ENCODE measurements at regions not wholly inside any gene's neighbourhood (a gene's known extent, or its start where the extent isn't known, plus 50 kb on each side); places are given as distances from the start of the nearest gene placed in this dataset.

DNA sequence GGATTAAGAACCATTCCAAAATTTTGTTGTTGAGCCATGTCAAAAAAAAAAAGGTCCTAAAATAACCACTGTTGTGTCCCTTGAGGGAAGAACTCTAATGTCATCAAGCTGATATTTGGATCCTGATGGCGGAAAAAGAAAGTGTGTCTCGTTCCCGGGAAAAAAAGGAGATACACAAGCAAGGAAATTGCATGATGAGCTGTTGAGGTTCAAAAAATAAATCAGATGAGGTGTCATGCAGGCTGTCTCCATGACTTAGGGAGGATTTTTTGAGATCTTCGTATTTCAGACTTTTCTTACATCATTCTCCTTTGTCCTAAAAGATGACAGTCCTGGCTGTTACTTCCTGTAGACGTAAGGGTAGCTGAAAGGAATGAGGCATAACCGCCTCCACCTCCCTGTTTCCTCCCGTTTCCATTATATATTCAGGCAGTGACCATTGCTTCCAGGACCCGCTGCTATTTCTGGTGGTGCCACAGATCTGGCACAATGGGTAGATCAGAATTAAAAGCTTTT, 117.3 kb upstream of the TNFAIP3 start (continued):
- TF ChIP-seq, protein P1, sequence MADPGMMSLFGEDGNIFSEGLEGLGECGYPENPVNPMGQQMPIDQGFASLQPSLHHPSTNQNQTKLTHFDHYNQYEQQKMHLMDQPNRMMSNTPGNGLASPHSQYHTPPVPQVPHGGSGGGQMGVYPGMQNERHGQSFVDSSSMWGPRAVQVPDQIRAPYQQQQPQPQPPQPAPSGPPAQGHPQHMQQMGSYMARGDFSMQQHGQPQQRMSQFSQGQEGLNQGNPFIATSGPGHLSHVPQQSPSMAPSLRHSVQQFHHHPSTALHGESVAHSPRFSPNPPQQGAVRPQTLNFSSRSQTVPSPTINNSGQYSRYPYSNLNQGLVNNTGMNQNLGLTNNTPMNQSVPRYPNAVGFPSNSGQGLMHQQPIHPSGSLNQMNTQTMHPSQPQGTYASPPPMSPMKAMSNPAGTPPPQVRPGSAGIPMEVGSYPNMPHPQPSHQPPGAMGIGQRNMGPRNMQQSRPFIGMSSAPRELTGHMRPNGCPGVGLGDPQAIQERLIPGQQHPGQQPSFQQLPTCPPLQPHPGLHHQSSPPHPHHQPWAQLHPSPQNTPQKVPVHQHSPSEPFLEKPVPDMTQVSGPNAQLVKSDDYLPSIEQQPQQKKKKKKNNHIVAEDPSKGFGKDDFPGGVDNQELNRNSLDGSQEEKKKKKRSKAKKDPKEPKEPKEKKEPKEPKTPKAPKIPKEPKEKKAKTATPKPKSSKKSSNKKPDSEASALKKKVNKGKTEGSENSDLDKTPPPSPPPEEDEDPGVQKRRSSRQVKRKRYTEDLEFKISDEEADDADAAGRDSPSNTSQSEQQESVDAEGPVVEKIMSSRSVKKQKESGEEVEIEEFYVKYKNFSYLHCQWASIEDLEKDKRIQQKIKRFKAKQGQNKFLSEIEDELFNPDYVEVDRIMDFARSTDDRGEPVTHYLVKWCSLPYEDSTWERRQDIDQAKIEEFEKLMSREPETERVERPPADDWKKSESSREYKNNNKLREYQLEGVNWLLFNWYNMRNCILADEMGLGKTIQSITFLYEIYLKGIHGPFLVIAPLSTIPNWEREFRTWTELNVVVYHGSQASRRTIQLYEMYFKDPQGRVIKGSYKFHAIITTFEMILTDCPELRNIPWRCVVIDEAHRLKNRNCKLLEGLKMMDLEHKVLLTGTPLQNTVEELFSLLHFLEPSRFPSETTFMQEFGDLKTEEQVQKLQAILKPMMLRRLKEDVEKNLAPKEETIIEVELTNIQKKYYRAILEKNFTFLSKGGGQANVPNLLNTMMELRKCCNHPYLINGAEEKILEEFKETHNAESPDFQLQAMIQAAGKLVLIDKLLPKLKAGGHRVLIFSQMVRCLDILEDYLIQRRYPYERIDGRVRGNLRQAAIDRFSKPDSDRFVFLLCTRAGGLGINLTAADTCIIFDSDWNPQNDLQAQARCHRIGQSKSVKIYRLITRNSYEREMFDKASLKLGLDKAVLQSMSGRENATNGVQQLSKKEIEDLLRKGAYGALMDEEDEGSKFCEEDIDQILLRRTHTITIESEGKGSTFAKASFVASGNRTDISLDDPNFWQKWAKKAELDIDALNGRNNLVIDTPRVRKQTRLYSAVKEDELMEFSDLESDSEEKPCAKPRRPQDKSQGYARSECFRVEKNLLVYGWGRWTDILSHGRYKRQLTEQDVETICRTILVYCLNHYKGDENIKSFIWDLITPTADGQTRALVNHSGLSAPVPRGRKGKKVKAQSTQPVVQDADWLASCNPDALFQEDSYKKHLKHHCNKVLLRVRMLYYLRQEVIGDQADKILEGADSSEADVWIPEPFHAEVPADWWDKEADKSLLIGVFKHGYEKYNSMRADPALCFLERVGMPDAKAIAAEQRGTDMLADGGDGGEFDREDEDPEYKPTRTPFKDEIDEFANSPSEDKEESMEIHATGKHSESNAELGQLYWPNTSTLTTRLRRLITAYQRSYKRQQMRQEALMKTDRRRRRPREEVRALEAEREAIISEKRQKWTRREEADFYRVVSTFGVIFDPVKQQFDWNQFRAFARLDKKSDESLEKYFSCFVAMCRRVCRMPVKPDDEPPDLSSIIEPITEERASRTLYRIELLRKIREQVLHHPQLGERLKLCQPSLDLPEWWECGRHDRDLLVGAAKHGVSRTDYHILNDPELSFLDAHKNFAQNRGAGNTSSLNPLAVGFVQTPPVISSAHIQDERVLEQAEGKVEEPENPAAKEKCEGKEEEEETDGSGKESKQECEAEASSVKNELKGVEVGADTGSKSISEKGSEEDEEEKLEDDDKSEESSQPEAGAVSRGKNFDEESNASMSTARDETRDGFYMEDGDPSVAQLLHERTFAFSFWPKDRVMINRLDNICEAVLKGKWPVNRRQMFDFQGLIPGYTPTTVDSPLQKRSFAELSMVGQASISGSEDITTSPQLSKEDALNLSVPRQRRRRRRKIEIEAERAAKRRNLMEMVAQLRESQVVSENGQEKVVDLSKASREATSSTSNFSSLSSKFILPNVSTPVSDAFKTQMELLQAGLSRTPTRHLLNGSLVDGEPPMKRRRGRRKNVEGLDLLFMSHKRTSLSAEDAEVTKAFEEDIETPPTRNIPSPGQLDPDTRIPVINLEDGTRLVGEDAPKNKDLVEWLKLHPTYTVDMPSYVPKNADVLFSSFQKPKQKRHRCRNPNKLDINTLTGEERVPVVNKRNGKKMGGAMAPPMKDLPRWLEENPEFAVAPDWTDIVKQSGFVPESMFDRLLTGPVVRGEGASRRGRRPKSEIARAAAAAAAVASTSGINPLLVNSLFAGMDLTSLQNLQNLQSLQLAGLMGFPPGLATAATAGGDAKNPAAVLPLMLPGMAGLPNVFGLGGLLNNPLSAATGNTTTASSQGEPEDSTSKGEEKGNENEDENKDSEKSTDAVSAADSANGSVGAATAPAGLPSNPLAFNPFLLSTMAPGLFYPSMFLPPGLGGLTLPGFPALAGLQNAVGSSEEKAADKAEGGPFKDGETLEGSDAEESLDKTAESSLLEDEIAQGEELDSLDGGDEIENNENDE (IDR thresholded peaks at IDR 0.05; ENCODE audit: insufficient replicate concordance, low read length) = no peak
- TF ChIP-seq SP4 (IDR thresholded peaks at IDR 0.05; ENCODE audit: low read length) (no peak), SP2 (IDR thresholded peaks at IDR 0.05; ENCODE audit: low read length) (no peak), SIRT6 (IDR thresholded peaks at IDR 0.05; ENCODE audit: low read length) (no peak), KDM4A (IDR thresholded peaks at IDR 0.05; ENCODE audit: low read depth, low read length, severe bottlenecking) (no peak), KDM5A (IDR thresholded peaks at IDR 0.05; ENCODE audit: low read length) (no peak), SAP30 (IDR thresholded peaks at IDR 0.05; ENCODE audit: insufficient read depth, insufficient replicate concordance, low read length) (no peak), TAF1 (IDR thresholded peaks at IDR 0.05; ENCODE audit: low read depth, low read length) (no peak), ASH2L (IDR thresholded peaks at IDR 0.05; ENCODE audit: low read length) (no peak)
- TF ChIP-seq, protein P2, sequence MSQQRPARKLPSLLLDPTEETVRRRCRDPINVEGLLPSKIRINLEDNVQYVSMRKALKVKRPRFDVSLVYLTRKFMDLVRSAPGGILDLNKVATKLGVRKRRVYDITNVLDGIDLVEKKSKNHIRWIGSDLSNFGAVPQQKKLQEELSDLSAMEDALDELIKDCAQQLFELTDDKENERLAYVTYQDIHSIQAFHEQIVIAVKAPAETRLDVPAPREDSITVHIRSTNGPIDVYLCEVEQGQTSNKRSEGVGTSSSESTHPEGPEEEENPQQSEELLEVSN (IDR thresholded peaks at IDR 0.05) = no peak
- TF ChIP-seq, protein P3, sequence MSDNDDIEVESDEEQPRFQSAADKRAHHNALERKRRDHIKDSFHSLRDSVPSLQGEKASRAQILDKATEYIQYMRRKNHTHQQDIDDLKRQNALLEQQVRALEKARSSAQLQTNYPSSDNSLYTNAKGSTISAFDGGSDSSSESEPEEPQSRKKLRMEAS (IDR thresholded peaks at IDR 0.05) = no peak

Measured in H1 (cell line).